HCT116 (cell line): ENCODE measurements at regions not wholly inside any gene's neighbourhood (a gene's known extent, or its start where the extent isn't known, plus 50 kb on each side); places are given as distances from the start of the nearest gene placed in this dataset.

Experiments
- CEBPB ChIP-seq: IDR thresholded peaks from 2 replicates; pipeline ENCODE4 v1.6.1; 2012; ENCODE audit warnings: low read depth
- CTCF ChIP-seq, 3 experiments: fragments of 200-600 bp in 1 of 3; sonication (generic) in 1 of 3; IDR thresholded peaks in 2 of 3; conservative IDR thresholded peaks in 1 of 3; 2 replicates each; pipeline ENCODE4 v1.5.1; 2012 to 2017; ENCODE audit warnings: low read depth in 2 of 3, low read length in 2 of 3, antibody characterized with exemption in 1 of 3, borderline replicate concordance in 1 of 3, control low read depth in 1 of 3, mild to moderate bottlenecking in 1 of 3, mixed read lengths in 1 of 3, mixed run types in 1 of 3, moderate library complexity in 1 of 3; ENCODE audit not compliant: insufficient read depth in 1 of 3
- EGR1 ChIP-seq: IDR thresholded peaks from 2 replicates; pipeline ENCODE4 v1.6.1; 2012; ENCODE audit warnings: low read depth
- EZH2 ChIP-seq: fragments of 200-600 bp; sonication (generic); IDR thresholded peaks from 2 replicates; pipeline ENCODE4 v1.6.1; 2017; ENCODE audit warnings: antibody characterized with exemption, mixed run types
- EZH2phosphoT487 ChIP-seq: fragments of 200-600 bp; IDR thresholded peaks from 2 replicates; pipeline ENCODE4 v1.6.1; 2018; ENCODE audit warnings: antibody characterized with exemption, borderline replicate concordance
- JUND ChIP-seq: IDR thresholded peaks from 2 replicates; pipeline ENCODE4 v1.6.1; 2012
- MAX ChIP-seq: IDR thresholded peaks from 2 replicates; pipeline ENCODE4 v1.6.1; 2012
- POLR2A ChIP-seq: IDR thresholded peaks from 2 replicates; pipeline ENCODE4 v1.7.0; 2011; ENCODE audit warnings: borderline replicate concordance; ENCODE audit not compliant: insufficient read depth, insufficient read length; ENCODE audit errors: extremely low read depth
- POLR2AphosphoS5 ChIP-seq: IDR thresholded peaks from 2 replicates; pipeline ENCODE4 v1.6.1; 2011; ENCODE audit warnings: mild to moderate bottlenecking, low read depth, low read length, moderate library complexity
- RAD21 ChIP-seq: IDR thresholded peaks from 2 replicates; pipeline ENCODE4 v1.6.1; 2012; ENCODE audit warnings: low read depth, mild to moderate bottlenecking
- SP1 ChIP-seq: IDR thresholded peaks from 2 replicates; pipeline ENCODE4 v1.6.1; 2012; ENCODE audit warnings: low read depth
- TCF7L2 ChIP-seq: IDR thresholded peaks from 2 replicates; pipeline ENCODE4 v1.7.0; 2011; ENCODE audit warnings: borderline replicate concordance, inconsistent platforms; ENCODE audit not compliant: insufficient read depth, insufficient read length; ENCODE audit errors: extremely low read depth
- YY1 ChIP-seq: IDR thresholded peaks from 2 replicates; pipeline ENCODE4 v1.6.1; 2011; ENCODE audit warnings: low read length, low read depth, moderate library complexity, mild to moderate bottlenecking; ENCODE audit not compliant: insufficient replicate concordance; ENCODE audit errors: extremely low read depth
- ZNF274 ChIP-seq: fragments of 200-500 bp; sonication (Bioruptor generic); IDR thresholded peaks from 2 replicates; pipeline ENCODE4 v1.6.1; 2014; ENCODE audit warnings: mild to moderate bottlenecking, low read depth, low read length, inconsistent platforms

- TF ChIP-seq POLR2AphosphoS5 (no peak), EGR1 (no peak), MAX (no peak), CTCF (IDR thresholded peaks at IDR 0.05 in 2 of 3, conservative IDR thresholded peaks at IDR 0.05 in 1 of 3; ENCODE audit: borderline replicate concordance in 1 of 3, insufficient read depth in 1 of 3, low read depth in 2 of 3, low read length in 2 of 3) (no peak), ZNF274 (no peak), EZH2 (no peak), CEBPB (no peak), JUND (no peak), POLR2A (no peak), SP1 (no peak), YY1 (no peak), RAD21 (no peak), TCF7L2 (no peak), EZH2phosphoT487 (no peak)
Measured at GRCh38 chr20:60662307-60662706, 589.8 kb upstream of the CDH4 start.
